ENCODE measurements at regions not wholly inside any gene's neighbourhood (a gene's known extent, or its start where the extent isn't known, plus 50 kb on each side); places are given as distances from the start of the nearest gene placed in this dataset.
A peak's percentile ranks its signal among the peaks of the same experiment; 100 is the strongest.

DNA sequence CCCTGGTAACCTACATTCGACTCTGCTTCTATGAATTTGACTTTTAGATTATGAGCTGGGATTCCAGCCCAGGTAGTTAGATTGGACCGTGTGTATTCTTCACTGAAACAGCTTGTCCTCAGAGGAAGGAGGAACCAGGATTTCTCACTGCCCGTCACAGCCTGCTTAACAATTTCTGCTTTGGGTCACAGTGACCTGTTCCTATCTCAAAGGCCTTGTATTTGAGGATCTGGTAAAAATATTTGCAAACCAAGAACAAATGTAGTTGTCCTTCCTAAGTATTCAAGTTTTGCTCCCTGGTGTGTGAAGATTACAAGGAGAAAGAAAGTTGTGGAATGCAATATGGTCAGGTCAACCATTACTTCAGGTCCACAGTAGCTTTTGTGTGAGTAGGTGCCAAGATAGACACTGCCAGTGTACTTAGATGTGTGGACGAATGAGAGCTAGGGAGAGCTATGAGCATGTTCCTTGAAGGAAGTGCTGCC is 55.1 kb downstream of the KIF4B start:
- H3K27me3 ChIP-seq, result no peaks in the 10 kb centered on the region
- H3K27ac ChIP-seq, result peak overlapping the region in 1 of 2 donors; percentile 12
- no peaks in the 10 kb centered on the region for H3K9me3 ChIP-seq
- intact Hi-C loops (cut with DNase I; ENCODE audit: low total_unique reads), result no loop called here
- H3K4me3 ChIP-seq, result no peak overlapping the region
- TF ChIP-seq, protein P1, sequence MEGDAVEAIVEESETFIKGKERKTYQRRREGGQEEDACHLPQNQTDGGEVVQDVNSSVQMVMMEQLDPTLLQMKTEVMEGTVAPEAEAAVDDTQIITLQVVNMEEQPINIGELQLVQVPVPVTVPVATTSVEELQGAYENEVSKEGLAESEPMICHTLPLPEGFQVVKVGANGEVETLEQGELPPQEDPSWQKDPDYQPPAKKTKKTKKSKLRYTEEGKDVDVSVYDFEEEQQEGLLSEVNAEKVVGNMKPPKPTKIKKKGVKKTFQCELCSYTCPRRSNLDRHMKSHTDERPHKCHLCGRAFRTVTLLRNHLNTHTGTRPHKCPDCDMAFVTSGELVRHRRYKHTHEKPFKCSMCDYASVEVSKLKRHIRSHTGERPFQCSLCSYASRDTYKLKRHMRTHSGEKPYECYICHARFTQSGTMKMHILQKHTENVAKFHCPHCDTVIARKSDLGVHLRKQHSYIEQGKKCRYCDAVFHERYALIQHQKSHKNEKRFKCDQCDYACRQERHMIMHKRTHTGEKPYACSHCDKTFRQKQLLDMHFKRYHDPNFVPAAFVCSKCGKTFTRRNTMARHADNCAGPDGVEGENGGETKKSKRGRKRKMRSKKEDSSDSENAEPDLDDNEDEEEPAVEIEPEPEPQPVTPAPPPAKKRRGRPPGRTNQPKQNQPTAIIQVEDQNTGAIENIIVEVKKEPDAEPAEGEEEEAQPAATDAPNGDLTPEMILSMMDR (IDR thresholded peaks at IDR 0.05), result no peak
- no peak for TF ChIP-seq POLR2AphosphoS5 (IDR thresholded peaks at IDR 0.05)
- TF ChIP-seq POLR2A (IDR thresholded peaks at IDR 0.05), result no peak
- no peaks in the 10 kb centered on the region for H3K4me1 ChIP-seq
- no peaks in the 10 kb centered on the region for H3K36me3 ChIP-seq
- DNase-seq (ENCODE audit: low spot score in 2 of 2), result no peak

DNA sequence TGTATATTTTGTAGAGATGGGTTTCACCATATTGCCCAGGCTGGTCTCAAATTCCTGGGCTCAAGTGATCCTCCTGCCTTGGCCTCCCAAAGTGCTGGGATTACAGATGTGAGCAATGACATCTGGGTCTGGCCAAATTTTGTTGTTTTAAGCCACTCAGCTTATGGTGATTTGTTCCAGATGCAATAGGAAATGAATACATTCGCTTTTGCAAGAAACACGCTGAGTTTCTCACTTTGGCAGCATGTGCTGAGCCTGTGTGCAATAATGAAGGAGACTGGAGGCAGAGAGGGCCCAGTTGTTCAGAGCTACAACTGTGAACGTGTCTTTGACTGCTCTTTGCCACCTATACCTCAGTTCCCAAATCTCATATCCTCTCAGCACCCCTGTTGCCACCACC is 56.4 kb downstream of the KIF4B start:
- DNase-seq (ENCODE audit: low spot score in 2 of 2), result no peak
- no peaks in the 10 kb centered on the region for H3K4me1 ChIP-seq
- no peak for TF ChIP-seq POLR2AphosphoS5 (IDR thresholded peaks at IDR 0.05)
- TF ChIP-seq, protein P1 (IDR thresholded peaks at IDR 0.05), result no peak
- no peak for TF ChIP-seq POLR2A (IDR thresholded peaks at IDR 0.05)
- no peaks in the 10 kb centered on the region for H3K9me3 ChIP-seq
- no peak overlapping the region for H3K27ac ChIP-seq
- H3K4me3 ChIP-seq, result no peak overlapping the region
- H3K27me3 ChIP-seq, result no peaks in the 10 kb centered on the region
- intact Hi-C loops (cut with DNase I; ENCODE audit: low total_unique reads), result no loop called here
- H3K36me3 ChIP-seq, result no peaks in the 10 kb centered on the region

DNA sequence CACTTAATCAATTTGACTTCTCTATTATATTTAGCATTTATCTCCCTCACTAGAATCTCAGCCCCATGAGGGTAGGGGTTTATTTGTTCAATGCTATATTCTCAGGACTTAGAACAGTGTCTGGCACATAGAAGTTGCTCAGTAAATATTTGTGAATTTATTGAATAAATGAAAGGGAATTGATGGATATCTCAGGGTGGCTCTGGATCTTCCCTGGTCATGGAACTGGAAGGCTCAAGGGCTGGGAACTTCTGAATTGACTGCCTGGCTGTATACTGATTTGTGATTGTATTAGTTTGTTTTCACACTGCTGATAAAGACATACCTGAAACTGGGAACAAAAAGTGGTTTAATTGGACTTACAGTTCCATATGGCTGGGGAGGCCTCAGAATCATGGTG is 57.2 kb downstream of the KIF4B start:
- intact Hi-C loops (cut with DNase I; ENCODE audit: low total_unique reads), result no loop called here
- no peak for DNase-seq (ENCODE audit: low spot score in 2 of 2)
- no peaks in the 10 kb centered on the region for H3K36me3 ChIP-seq
- no peak overlapping the region for H3K4me3 ChIP-seq
- H3K9me3 ChIP-seq, result no peaks in the 10 kb centered on the region
- no peaks in the 10 kb centered on the region for H3K4me1 ChIP-seq
- H3K27me3 ChIP-seq, result no peaks in the 10 kb centered on the region
- H3K27ac ChIP-seq, result no peak overlapping the region
- TF ChIP-seq, protein P1 (IDR thresholded peaks at IDR 0.05), result no peak
- TF ChIP-seq POLR2AphosphoS5 (IDR thresholded peaks at IDR 0.05) (no peak), POLR2A (IDR thresholded peaks at IDR 0.05) (no peak)

DNA sequence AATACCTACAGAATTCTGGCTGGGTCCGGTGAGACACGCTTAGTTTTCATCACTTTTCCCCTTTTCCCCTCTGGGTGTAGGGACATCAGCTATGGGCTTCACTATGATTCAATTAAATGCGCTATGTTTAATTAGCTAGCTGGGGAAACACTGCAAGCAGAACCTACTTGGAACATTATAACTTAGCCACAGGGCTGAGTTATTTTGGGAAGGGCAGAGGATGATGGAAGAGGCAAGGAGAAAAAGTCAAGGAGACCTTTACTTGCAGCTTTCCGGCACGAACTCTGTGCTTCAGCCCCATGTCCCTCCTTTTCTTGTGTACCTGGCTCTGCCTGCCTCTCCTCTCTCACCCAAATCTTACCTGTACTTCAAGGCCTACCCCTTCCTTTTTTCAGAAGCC is 62.8 kb downstream of the KIF4B start:
- H3K9me3 ChIP-seq, result no peaks in the 10 kb centered on the region
- H3K4me1 ChIP-seq, result no peaks in the 10 kb centered on the region
- intact Hi-C loops (cut with DNase I; ENCODE audit: low total_unique reads), result no loop called here

DNA sequence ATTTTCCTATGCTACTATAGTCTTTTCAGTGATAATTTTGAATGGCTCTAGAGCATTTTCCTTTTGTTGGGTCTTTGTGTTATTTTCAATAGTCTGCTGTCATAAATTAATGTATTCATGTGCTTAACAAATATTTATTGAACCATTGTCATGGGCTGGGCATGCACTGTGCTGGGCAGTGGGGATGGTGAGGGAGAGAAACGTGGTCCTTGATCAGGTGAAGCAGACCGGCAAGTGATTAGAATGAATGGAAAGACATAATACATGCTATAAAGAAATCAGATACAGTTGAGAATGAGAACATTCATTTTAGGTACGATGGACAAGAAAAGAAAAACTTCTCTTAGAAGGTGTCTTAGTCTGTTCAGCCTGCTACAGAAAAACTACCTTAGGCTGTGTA is 66.1 kb downstream of the KIF4B start:
- Histone ChIP-seq H3K9me3 (no peaks in the 10 kb centered on the region), H3K27me3 (no peaks in the 10 kb centered on the region), H3K27ac (no peak overlapping the region), H3K4me3 (no peak overlapping the region), H3K36me3 (no peaks in the 10 kb centered on the region), H3K4me1 (no peaks in the 10 kb centered on the region)
- no peak for TF ChIP-seq POLR2A (IDR thresholded peaks at IDR 0.05)
- TF ChIP-seq, protein P1 (IDR thresholded peaks at IDR 0.05), result no peak
- TF ChIP-seq POLR2AphosphoS5 (IDR thresholded peaks at IDR 0.05), result no peak
- intact Hi-C loops (cut with DNase I; ENCODE audit: low total_unique reads), result loop anchor here (5.0 kb wide), 1 partner anchor 817 kb away; no protein-coding TSS in a partner anchor
- DNase-seq (ENCODE audit: low spot score in 2 of 2), result no peak

More for the DNA sequence above, 62.8 kb downstream of the KIF4B start:
- no peak for TF ChIP-seq POLR2AphosphoS5 (IDR thresholded peaks at IDR 0.05)
- TF ChIP-seq, protein P1 (IDR thresholded peaks at IDR 0.05), result no peak
- no peak for TF ChIP-seq POLR2A (IDR thresholded peaks at IDR 0.05)
- Histone ChIP-seq H3K4me3 (no peak overlapping the region), H3K27me3 (no peaks in the 10 kb centered on the region), H3K36me3 (no peaks in the 10 kb centered on the region), H3K27ac (no peak overlapping the region)
- no peak for DNase-seq (ENCODE audit: low spot score in 2 of 2)
